ENCODE measurements at regions not wholly inside any gene's neighbourhood (a gene's known extent, or its start where the extent isn't known, plus 50 kb on each side); places are given as distances from the start of the nearest gene placed in this dataset.

DNA sequence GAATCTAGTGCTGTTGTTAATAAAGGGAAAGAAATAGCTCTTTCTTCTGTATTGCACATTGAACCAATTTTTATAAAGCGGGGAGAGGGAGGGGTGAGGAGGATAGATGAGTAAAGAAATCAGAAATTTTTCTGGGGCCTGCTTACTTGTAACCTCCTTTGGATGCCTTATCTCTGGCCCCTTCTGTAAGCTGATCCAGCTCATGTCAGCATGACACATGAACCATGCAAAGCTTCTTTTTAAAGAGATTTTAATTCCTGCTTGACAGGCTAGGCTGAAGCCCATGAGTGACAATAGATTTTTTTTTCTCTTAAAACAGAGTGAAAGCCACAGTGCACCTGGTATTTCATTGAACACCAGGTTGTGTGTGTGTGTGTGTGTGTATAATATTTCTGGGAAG is 325.3 kb downstream of the PRL start (continued):
- no peak for TF ChIP-seq CSDC2 (CRISPR knock-in tag; IDR thresholded peaks at IDR 0.05)
- no peak for TF ChIP-seq ZFP3 (CRISPR knock-in tag; IDR thresholded peaks at IDR 0.05)
- no peak for TF ChIP-seq ZC3H10 (CRISPR knock-in tag; IDR thresholded peaks at IDR 0.05)
- TF ChIP-seq, protein P1, sequence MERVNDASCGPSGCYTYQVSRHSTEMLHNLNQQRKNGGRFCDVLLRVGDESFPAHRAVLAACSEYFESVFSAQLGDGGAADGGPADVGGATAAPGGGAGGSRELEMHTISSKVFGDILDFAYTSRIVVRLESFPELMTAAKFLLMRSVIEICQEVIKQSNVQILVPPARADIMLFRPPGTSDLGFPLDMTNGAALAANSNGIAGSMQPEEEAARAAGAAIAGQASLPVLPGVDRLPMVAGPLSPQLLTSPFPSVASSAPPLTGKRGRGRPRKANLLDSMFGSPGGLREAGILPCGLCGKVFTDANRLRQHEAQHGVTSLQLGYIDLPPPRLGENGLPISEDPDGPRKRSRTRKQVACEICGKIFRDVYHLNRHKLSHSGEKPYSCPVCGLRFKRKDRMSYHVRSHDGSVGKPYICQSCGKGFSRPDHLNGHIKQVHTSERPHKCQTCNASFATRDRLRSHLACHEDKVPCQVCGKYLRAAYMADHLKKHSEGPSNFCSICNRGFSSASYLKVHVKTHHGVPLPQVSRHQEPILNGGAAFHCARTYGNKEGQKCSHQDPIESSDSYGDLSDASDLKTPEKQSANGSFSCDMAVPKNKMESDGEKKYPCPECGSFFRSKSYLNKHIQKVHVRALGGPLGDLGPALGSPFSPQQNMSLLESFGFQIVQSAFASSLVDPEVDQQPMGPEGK (CRISPR knock-in tag; IDR thresholded peaks at IDR 0.05; ENCODE audit: borderline replicate concordance) = no peak
- TF ChIP-seq TCF4 (CRISPR knock-in tag; IDR thresholded peaks at IDR 0.05; ENCODE audit: borderline replicate concordance) = no peak
- TF ChIP-seq ESRRG (CRISPR knock-in tag; IDR thresholded peaks at IDR 0.05) = no peak

DNA sequence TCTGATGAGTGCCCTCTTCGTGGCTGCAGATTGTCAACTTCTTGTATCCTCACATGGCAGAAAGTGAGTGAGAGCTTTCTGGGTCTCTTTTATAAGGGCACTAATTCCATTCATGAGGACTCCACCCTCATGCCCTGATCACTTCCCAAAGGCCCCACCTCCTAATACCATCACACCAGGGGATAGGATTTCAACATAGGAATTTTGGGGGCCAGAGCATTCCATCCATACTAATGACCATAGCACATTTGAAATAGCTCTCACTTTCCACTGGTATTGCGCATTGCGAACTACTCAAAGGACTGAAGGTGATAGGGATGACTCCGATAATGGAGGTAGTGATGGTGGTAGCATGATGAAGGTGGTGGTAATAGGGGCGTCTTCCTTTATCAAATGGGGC is 324.3 kb downstream of the PRL start:
- TF ChIP-seq, protein P2, sequence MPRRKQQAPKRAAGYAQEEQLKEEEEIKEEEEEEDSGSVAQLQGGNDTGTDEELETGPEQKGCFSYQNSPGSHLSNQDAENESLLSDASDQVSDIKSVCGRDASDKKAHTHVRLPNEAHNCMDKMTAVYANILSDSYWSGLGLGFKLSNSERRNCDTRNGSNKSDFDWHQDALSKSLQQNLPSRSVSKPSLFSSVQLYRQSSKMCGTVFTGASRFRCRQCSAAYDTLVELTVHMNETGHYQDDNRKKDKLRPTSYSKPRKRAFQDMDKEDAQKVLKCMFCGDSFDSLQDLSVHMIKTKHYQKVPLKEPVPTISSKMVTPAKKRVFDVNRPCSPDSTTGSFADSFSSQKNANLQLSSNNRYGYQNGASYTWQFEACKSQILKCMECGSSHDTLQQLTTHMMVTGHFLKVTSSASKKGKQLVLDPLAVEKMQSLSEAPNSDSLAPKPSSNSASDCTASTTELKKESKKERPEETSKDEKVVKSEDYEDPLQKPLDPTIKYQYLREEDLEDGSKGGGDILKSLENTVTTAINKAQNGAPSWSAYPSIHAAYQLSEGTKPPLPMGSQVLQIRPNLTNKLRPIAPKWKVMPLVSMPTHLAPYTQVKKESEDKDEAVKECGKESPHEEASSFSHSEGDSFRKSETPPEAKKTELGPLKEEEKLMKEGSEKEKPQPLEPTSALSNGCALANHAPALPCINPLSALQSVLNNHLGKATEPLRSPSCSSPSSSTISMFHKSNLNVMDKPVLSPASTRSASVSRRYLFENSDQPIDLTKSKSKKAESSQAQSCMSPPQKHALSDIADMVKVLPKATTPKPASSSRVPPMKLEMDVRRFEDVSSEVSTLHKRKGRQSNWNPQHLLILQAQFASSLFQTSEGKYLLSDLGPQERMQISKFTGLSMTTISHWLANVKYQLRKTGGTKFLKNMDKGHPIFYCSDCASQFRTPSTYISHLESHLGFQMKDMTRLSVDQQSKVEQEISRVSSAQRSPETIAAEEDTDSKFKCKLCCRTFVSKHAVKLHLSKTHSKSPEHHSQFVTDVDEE (CRISPR knock-in tag; IDR thresholded peaks at IDR 0.05) = no peak
- TF ChIP-seq ZNF565 (CRISPR knock-in tag; conservative IDR thresholded peaks at IDR 0.05; ENCODE audit: low read depth) (no peak), SNAI2 (CRISPR knock-in tag; IDR thresholded peaks at IDR 0.05) (no peak), BACH2 (CRISPR knock-in tag; IDR thresholded peaks at IDR 0.05; ENCODE audit: borderline replicate concordance) (no peak), ESRRG (CRISPR knock-in tag; IDR thresholded peaks at IDR 0.05) (no peak), ZC3H10 (CRISPR knock-in tag; IDR thresholded peaks at IDR 0.05) (no peak), RARB (CRISPR knock-in tag; IDR thresholded peaks at IDR 0.05) (no peak), PPARA (CRISPR knock-in tag; IDR thresholded peaks at IDR 0.05; ENCODE audit: borderline replicate concordance) (no peak), TOX (CRISPR knock-in tag; IDR thresholded peaks at IDR 0.05; ENCODE audit: borderline replicate concordance) (no peak), ZNF70 (CRISPR knock-in tag; IDR thresholded peaks at IDR 0.05) (no peak), OSR1 (CRISPR knock-in tag; IDR thresholded peaks at IDR 0.05) (no peak), ZFP30 (CRISPR knock-in tag; IDR thresholded peaks at IDR 0.05) (no peak), TCF4 (CRISPR knock-in tag; IDR thresholded peaks at IDR 0.05; ENCODE audit: borderline replicate concordance) (no peak), ZFP3 (CRISPR knock-in tag; IDR thresholded peaks at IDR 0.05) (no peak)
- TF ChIP-seq, protein P3, sequence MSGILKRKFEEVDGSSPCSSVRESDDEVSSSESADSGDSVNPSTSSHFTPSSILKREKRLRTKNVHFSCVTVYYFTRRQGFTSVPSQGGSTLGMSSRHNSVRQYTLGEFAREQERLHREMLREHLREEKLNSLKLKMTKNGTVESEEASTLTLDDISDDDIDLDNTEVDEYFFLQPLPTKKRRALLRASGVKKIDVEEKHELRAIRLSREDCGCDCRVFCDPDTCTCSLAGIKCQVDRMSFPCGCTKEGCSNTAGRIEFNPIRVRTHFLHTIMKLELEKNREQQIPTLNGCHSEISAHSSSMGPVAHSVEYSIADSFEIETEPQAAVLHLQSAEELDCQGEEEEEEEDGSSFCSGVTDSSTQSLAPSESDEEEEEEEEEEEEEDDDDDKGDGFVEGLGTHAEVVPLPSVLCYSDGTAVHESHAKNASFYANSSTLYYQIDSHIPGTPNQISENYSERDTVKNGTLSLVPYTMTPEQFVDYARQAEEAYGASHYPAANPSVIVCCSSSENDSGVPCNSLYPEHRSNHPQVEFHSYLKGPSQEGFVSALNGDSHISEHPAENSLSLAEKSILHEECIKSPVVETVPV (CRISPR knock-in tag; IDR thresholded peaks at IDR 0.05) = no peak
- TF ChIP-seq, protein P4, sequence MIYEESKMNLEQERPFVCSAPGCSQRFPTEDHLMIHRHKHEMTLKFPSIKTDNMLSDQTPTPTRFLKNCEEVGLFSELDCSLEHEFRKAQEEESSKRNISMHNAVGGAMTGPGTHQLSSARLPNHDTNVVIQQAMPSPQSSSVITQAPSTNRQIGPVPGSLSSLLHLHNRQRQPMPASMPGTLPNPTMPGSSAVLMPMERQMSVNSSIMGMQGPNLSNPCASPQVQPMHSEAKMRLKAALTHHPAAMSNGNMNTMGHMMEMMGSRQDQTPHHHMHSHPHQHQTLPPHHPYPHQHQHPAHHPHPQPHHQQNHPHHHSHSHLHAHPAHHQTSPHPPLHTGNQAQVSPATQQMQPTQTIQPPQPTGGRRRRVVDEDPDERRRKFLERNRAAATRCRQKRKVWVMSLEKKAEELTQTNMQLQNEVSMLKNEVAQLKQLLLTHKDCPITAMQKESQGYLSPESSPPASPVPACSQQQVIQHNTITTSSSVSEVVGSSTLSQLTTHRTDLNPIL (CRISPR knock-in tag; IDR thresholded peaks at IDR 0.05; ENCODE audit: low read depth) = no peak
- ATAC-seq = no peak

DNA sequence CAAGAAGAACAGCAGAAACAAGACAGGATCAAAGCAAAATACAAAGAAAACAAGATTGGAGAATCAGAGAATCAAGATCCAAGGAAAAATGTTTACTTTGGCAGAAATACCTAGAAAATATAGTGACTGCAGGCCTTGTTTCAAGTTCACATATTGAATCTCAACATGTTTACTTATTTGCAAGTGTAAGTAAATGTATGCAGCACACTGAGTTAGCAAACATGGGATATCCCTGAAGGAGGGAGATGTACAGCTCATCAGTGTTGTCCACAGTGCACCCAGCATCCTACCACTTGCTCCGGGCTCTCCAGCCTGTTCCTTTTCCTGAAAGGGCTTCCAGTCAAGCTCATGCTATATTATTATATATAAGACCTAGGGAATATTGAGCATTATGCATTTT is 319.5 kb downstream of the PRL start:
- ATAC-seq = no peak
- TF ChIP-seq SNAI2 (CRISPR knock-in tag; IDR thresholded peaks at IDR 0.05) (no peak), TCF4 (CRISPR knock-in tag; IDR thresholded peaks at IDR 0.05; ENCODE audit: borderline replicate concordance) (no peak), ZNF70 (CRISPR knock-in tag; IDR thresholded peaks at IDR 0.05) (no peak), TOX (CRISPR knock-in tag; IDR thresholded peaks at IDR 0.05; ENCODE audit: borderline replicate concordance) (no peak), ESRRG (CRISPR knock-in tag; IDR thresholded peaks at IDR 0.05) (no peak), ZFP30 (CRISPR knock-in tag; IDR thresholded peaks at IDR 0.05) (no peak), CSDC2 (CRISPR knock-in tag; IDR thresholded peaks at IDR 0.05) (no peak), ISL1 (CRISPR knock-in tag; IDR thresholded peaks at IDR 0.05) (no peak), BACH2 (CRISPR knock-in tag; IDR thresholded peaks at IDR 0.05; ENCODE audit: borderline replicate concordance) (no peak), ZNF565 (CRISPR knock-in tag; conservative IDR thresholded peaks at IDR 0.05; ENCODE audit: low read depth) (no peak), ZC3H10 (CRISPR knock-in tag; IDR thresholded peaks at IDR 0.05) (no peak)
- TF ChIP-seq, protein P2 (CRISPR knock-in tag; IDR thresholded peaks at IDR 0.05) = no peak
- TF ChIP-seq, protein P5, sequence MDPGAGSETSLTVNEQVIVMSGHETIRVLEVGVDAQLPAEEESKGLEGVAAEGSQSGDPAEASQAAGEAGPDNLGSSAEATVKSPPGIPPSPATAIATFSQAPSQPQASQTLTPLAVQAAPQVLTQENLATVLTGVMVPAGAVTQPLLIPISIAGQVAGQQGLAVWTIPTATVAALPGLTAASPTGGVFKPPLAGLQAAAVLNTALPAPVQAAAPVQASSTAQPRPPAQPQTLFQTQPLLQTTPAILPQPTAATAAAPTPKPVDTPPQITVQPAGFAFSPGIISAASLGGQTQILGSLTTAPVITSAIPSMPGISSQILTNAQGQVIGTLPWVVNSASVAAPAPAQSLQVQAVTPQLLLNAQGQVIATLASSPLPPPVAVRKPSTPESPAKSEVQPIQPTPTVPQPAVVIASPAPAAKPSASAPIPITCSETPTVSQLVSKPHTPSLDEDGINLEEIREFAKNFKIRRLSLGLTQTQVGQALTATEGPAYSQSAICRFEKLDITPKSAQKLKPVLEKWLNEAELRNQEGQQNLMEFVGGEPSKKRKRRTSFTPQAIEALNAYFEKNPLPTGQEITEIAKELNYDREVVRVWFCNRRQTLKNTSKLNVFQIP (CRISPR knock-in tag; IDR thresholded peaks at IDR 0.05; ENCODE audit: borderline replicate concordance, low read depth) = no peak
- TF ChIP-seq, protein P4 (CRISPR knock-in tag; IDR thresholded peaks at IDR 0.05; ENCODE audit: low read depth) = no peak
- TF ChIP-seq, protein P1 (CRISPR knock-in tag; IDR thresholded peaks at IDR 0.05; ENCODE audit: borderline replicate concordance) = no peak
